DND-41 (cell line): ENCODE measurements at regions not wholly inside any gene's neighbourhood (a gene's known extent, or its start where the extent isn't known, plus 50 kb on each side); places are given as distances from the start of the nearest gene placed in this dataset.
"Not testable (repeated sequence)": the region's sequence is repeated elsewhere in the genome, so short reads cannot be mapped to it uniquely, and the experiment has no call there.

ENCODE experiments used
- ATAC-seq: fragments of 200-7000 bp; cut with Tn5 transposase; 3 replicates; pipeline ENCODE4 v1.9.1; 2021; ENCODE audit warnings: low read depth; ENCODE audit not compliant: insufficient read depth
- DNase-seq: peaks from one replicate; pipeline ENCODE4 v3.0.0-alpha.2; 2020
- H2AFZ ChIP-seq: 2 replicates; pipeline ENCODE4 v1.6.0; 2012; ENCODE audit warnings: low read depth, low read length
- H3K27ac ChIP-seq: 2 replicates; pipeline ENCODE4 v1.5.1; 2012; ENCODE audit warnings: low read length, inconsistent platforms
- H3K27me3 ChIP-seq: fragments of 200-600 bp; sonication (generic); 2 replicates; pipeline ENCODE4 v1.6.0; 2012; ENCODE audit warnings: low read length, mild to moderate bottlenecking, inconsistent platforms; ENCODE audit not compliant: insufficient read depth, poor library complexity
- H3K36me3 ChIP-seq: 2 replicates; pipeline ENCODE4 v1.5.1; 2012; ENCODE audit warnings: low read length, inconsistent platforms; ENCODE audit not compliant: insufficient read depth
- H3K4me1 ChIP-seq: 2 replicates; pipeline ENCODE4 v1.5.1; 2012; ENCODE audit warnings: mild to moderate bottlenecking, low read length; ENCODE audit not compliant: insufficient read depth
- H3K4me2 ChIP-seq: 2 replicates; pipeline ENCODE4 v1.6.0; 2012; ENCODE audit warnings: mild to moderate bottlenecking, moderate library complexity, low read length, inconsistent platforms; ENCODE audit not compliant: insufficient read depth
- H3K4me3 ChIP-seq, 2 experiments: fragments of 200-600 bp in 1 of 2; shearing (Covaris generic) in 1 of 2; 2 replicates each; pipeline ENCODE4 v1.5.1; 2012 to 2016; ENCODE audit warnings: inconsistent platforms in 2 of 2, low read length in 2 of 2, mild to moderate bottlenecking in 2 of 2, low read depth in 1 of 2, moderate library complexity in 1 of 2
- H3K79me2 ChIP-seq: 2 replicates; pipeline ENCODE4 v1.6.0; 2012; ENCODE audit warnings: low read length, inconsistent platforms; ENCODE audit not compliant: insufficient read depth
- H3K9ac ChIP-seq: 2 replicates; pipeline ENCODE4 v1.6.0; 2012; ENCODE audit warnings: low read depth, mild to moderate bottlenecking, inconsistent platforms, low read length, moderate library complexity
- H3K9me3 ChIP-seq: 2 replicates; pipeline ENCODE4 v1.5.1; 2012; ENCODE audit warnings: low read length, moderate library complexity, mild to moderate bottlenecking, inconsistent platforms; ENCODE audit not compliant: insufficient read depth, severe bottlenecking
- H4K20me1 ChIP-seq: 2 replicates; pipeline ENCODE4 v1.6.0; 2012; ENCODE audit warnings: low read length; ENCODE audit not compliant: insufficient read depth
- EZH2 ChIP-seq: IDR thresholded peaks from 3 replicates; pipeline ENCODE4 v1.6.1; 2012; ENCODE audit warnings: borderline replicate concordance, low read depth, mild to moderate bottlenecking, moderate library complexity, low read length, inconsistent platforms; ENCODE audit not compliant: severe bottlenecking
- TF ChIP-seq, protein P1 (sequence below): IDR thresholded peaks from 2 replicates; pipeline ENCODE4 v1.5.1; 2012; ENCODE audit warnings: borderline replicate concordance, low read length, moderate library complexity, mild to moderate bottlenecking; ENCODE audit not compliant: poor library complexity, severe bottlenecking; ENCODE audit errors: extremely low read depth

DNA sequence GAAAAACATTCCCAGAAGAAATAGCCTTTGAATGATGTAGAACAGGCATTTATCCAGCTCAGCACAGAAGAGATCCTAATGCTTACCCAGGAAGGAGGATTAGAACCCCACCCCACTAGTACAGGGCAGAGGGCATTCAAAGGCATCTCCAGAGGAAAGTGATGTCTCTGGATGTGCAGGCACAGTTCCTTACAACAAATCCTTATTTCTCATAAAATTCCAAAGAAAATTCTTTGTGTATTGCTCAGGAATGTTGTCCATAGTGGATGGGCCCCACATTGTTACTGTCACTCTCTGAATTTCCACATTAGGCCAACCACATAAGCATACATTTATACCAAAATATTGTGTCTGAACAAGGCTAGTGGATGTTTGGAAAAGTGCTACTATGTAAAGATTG lies 243.0 kb downstream of the ADRA2A start:
- no peaks in the 10 kb centered on the region for H3K9me3 ChIP-seq
- no peaks in the 10 kb centered on the region for H3K36me3 ChIP-seq
- no peak overlapping the region for H3K27ac ChIP-seq
- H3K9ac ChIP-seq, result no peak overlapping the region
- H3K27me3 ChIP-seq, result no peaks in the 10 kb centered on the region
- H4K20me1 ChIP-seq, result no peaks in the 10 kb centered on the region
- H3K4me3 ChIP-seq, result no peak overlapping the region
- H2AFZ ChIP-seq, result no peak overlapping the region
- ATAC-seq (no peak), DNase-seq (no peak)
- H3K4me1 ChIP-seq, result no peaks in the 10 kb centered on the region
- H3K79me2 ChIP-seq, result no peaks in the 10 kb centered on the region
- TF ChIP-seq, protein P1, sequence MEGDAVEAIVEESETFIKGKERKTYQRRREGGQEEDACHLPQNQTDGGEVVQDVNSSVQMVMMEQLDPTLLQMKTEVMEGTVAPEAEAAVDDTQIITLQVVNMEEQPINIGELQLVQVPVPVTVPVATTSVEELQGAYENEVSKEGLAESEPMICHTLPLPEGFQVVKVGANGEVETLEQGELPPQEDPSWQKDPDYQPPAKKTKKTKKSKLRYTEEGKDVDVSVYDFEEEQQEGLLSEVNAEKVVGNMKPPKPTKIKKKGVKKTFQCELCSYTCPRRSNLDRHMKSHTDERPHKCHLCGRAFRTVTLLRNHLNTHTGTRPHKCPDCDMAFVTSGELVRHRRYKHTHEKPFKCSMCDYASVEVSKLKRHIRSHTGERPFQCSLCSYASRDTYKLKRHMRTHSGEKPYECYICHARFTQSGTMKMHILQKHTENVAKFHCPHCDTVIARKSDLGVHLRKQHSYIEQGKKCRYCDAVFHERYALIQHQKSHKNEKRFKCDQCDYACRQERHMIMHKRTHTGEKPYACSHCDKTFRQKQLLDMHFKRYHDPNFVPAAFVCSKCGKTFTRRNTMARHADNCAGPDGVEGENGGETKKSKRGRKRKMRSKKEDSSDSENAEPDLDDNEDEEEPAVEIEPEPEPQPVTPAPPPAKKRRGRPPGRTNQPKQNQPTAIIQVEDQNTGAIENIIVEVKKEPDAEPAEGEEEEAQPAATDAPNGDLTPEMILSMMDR, result no peak
- TF ChIP-seq EZH2, result no peak
- H3K4me2 ChIP-seq, result no peak overlapping the region

- TF ChIP-seq EZH2, result no peak
- TF ChIP-seq, protein P1, result no peak
- Histone ChIP-seq H3K9ac (no peak overlapping the region), H3K79me2 (no peaks in the 10 kb centered on the region), H3K4me2 (no peak overlapping the region), H3K9me3 (no peaks in the 10 kb centered on the region), H3K4me1 (no peaks in the 10 kb centered on the region), H3K4me3 (no peak overlapping the region), H3K27me3 (no peaks in the 10 kb centered on the region), H3K27ac (no peak overlapping the region), H4K20me1 (no peaks in the 10 kb centered on the region), H2AFZ (no peak overlapping the region), H3K36me3 (no peaks in the 10 kb centered on the region)
- ATAC-seq, result no peak
- DNase-seq, result no peak
These were observed 246.6 kb downstream of the ADRA2A start for GRCh38 chr10:111323389-111323966.

DNA sequence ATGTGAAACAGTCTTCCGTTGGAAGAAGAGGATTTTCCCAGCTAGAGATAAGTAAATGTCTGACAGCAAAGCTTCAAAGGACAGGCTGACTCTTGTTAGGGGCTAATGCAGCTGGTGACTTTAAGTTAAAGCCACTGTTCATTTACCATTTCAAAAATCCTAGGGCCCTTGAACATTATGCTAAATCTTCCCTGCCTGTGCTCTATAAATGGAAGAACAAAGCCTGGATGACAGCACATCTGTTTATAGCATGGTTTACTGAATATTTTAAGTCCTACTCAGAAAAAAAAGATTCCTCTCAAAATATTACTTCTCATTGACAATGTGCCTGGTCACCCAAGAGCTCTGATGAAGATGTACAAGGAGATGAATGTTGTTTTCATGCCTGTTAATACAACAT lies 255.3 kb downstream of the ADRA2A start:
- H3K27ac ChIP-seq, H3K4me1 ChIP-seq, H3K27me3 ChIP-seq, H3K4me3 ChIP-seq, DNase-seq, H3K9me3 ChIP-seq, H2AFZ ChIP-seq, H3K9ac ChIP-seq, H3K36me3 ChIP-seq, H3K79me2 ChIP-seq, H3K4me2 ChIP-seq, H4K20me1 ChIP-seq, ATAC-seq: not testable (repeated sequence)

GRCh38 chr10:111335826-111336225 lies 259.0 kb downstream of the ADRA2A start:
- Histone ChIP-seq H3K9ac (no peak overlapping the region), H3K9me3 (peaks cover 11% of the 10 kb centered on the region), H3K4me1 (no peaks in the 10 kb centered on the region), H3K4me3 (no peak overlapping the region), H2AFZ (no peak overlapping the region), H3K36me3 (no peaks in the 10 kb centered on the region), H3K27ac (no peak overlapping the region), H3K27me3 (no peaks in the 10 kb centered on the region), H3K4me2 (no peak overlapping the region), H4K20me1 (no peaks in the 10 kb centered on the region), H3K79me2 (no peaks in the 10 kb centered on the region)
- no peak for ATAC-seq
- no peak for DNase-seq
- TF ChIP-seq EZH2, result no peak
- TF ChIP-seq, protein P1, result no peak
